ENCODE measurements at regions not wholly inside any gene's neighbourhood (a gene's known extent, or its start where the extent isn't known, plus 50 kb on each side); places are given as distances from the start of the nearest gene placed in this dataset.

- no peak for DNase-seq
- TF ChIP-seq EP300 (IDR thresholded peaks at IDR 0.05) (no peak), POLR2AphosphoS5 (IDR thresholded peaks at IDR 0.05) (no peak), CTCF (IDR thresholded peaks at IDR 0.05) (no peak), POLR2A (IDR thresholded peaks at IDR 0.05) (no peak)
- intact Hi-C loops (cut with DNase I): no loop called here
- H3K27me3 ChIP-seq: no peaks in the 10 kb centered on the region
- H3K9me3 ChIP-seq: peaks cover 0 to 3% (median 0%) of the 10 kb centered on the region in 4 donors
- no peaks in the 10 kb centered on the region for H3K36me3 ChIP-seq
- no peak overlapping the region for H3K4me3 ChIP-seq
- H3K27ac ChIP-seq: no peak overlapping the region
- no peaks in the 10 kb centered on the region for H3K4me1 ChIP-seq
Measured at GRCh38 chr2:56918790-56919189, 735.0 kb downstream of the CCDC85A start.

GRCh38 chr2:56933976-56934375 is 750.2 kb downstream of the CCDC85A start:
- Histone ChIP-seq H3K36me3 (no peaks in the 10 kb centered on the region), H3K4me1 (no peaks in the 10 kb centered on the region), H3K9me3 (no peaks in the 10 kb centered on the region), H3K27me3 (no peaks in the 10 kb centered on the region), H3K27ac (no peak overlapping the region), H3K4me3 (no peak overlapping the region)
- no peak for DNase-seq
- WGBS, 2 donors: 69 to 76% methylated on average over 2 of the region's 2 CpGs
- intact Hi-C loops (cut with DNase I): no loop called here
- TF ChIP-seq CTCF (IDR thresholded peaks at IDR 0.05) (no peak), POLR2AphosphoS5 (IDR thresholded peaks at IDR 0.05) (no peak), POLR2A (IDR thresholded peaks at IDR 0.05) (no peak), EP300 (IDR thresholded peaks at IDR 0.05) (no peak)

GRCh38 chr2:56934866-56935265 is 751.1 kb downstream of the CCDC85A start:
- Histone ChIP-seq H3K4me1 (no peaks in the 10 kb centered on the region), H3K27me3 (no peaks in the 10 kb centered on the region), H3K27ac (no peak overlapping the region), H3K36me3 (no peaks in the 10 kb centered on the region), H3K9me3 (no peaks in the 10 kb centered on the region), H3K4me3 (no peak overlapping the region)
- DNase-seq: no peak
- TF ChIP-seq CTCF (IDR thresholded peaks at IDR 0.05) (no peak), POLR2A (IDR thresholded peaks at IDR 0.05) (no peak), EP300 (IDR thresholded peaks at IDR 0.05) (no peak), POLR2AphosphoS5 (IDR thresholded peaks at IDR 0.05) (no peak)
- WGBS, 2 donors: 82 to 85% methylated on average over 1 of the region's 1 CpG
- intact Hi-C loops (cut with DNase I): no loop called here

- Histone ChIP-seq H3K27ac (no peak overlapping the region), H3K9me3 (no peaks in the 10 kb centered on the region), H3K27me3 (no peaks in the 10 kb centered on the region), H3K4me3 (no peak overlapping the region), H3K4me1 (no peaks in the 10 kb centered on the region), H3K36me3 (no peaks in the 10 kb centered on the region)
- TF ChIP-seq CTCF (IDR thresholded peaks at IDR 0.05) (no peak), EP300 (IDR thresholded peaks at IDR 0.05) (no peak), POLR2A (IDR thresholded peaks at IDR 0.05) (no peak), POLR2AphosphoS5 (IDR thresholded peaks at IDR 0.05) (no peak)
- intact Hi-C loops (cut with DNase I): no loop called here
- no peak for DNase-seq
Measured at GRCh38 chr2:56940054-56940453, 756.3 kb downstream of the CCDC85A start.

- Histone ChIP-seq H3K36me3 (no peaks in the 10 kb centered on the region), H3K27ac (no peak overlapping the region), H3K9me3 (no peaks in the 10 kb centered on the region), H3K4me1 (no peaks in the 10 kb centered on the region), H3K4me3 (no peak overlapping the region), H3K27me3 (no peaks in the 10 kb centered on the region)
- 88 to 91% methylated on average over 2 of the region's 2 CpGs for WGBS, 2 donors
- intact Hi-C loops (cut with DNase I): no loop called here
- no peak for DNase-seq
- TF ChIP-seq POLR2AphosphoS5 (IDR thresholded peaks at IDR 0.05) (no peak), EP300 (IDR thresholded peaks at IDR 0.05) (no peak), CTCF (IDR thresholded peaks at IDR 0.05) (no peak), POLR2A (IDR thresholded peaks at IDR 0.05) (no peak)
Measured at GRCh38 chr2:56952871-56953270, 769.1 kb downstream of the CCDC85A start.
